ENCODE measurements at regions not wholly inside any gene's neighbourhood (a gene's known extent, or its start where the extent isn't known, plus 50 kb on each side); places are given as distances from the start of the nearest gene placed in this dataset.
"Not testable (repeated sequence)": the region's sequence is repeated elsewhere in the genome, so short reads cannot be mapped to it uniquely, and the experiment has no call there.

GRCh38 chr3:130818066-130818465 lies 71.4 kb upstream of the PIK3R4 start:
- TF ChIP-seq CTCF (conservative IDR thresholded peaks at IDR 0.05 in 1 of 2, IDR thresholded peaks at IDR 0.05 in 1 of 2; ENCODE audit: extremely low read depth in 1 of 2, insufficient read depth in 1 of 2, low read depth in 1 of 2, low read length in 2 of 2); EZH2 (IDR thresholded peaks at IDR 0.05; ENCODE audit: borderline replicate concordance, low read length): not testable (repeated sequence)

Data from mammary epithelial cell (primary cell).